H1 (cell line): ENCODE measurements at regions not wholly inside any gene's neighbourhood (a gene's known extent, or its start where the extent isn't known, plus 50 kb on each side); places are given as distances from the start of the nearest gene placed in this dataset.

ENCODE experiments used
- CTCF ChIA-PET: fragments of 300-600 bp; sonication (Branson Sonifier 250); formaldehyde crosslinking; loops from one replicate; lab custom pipeline; 2021; ENCODE audit not compliant: partially characterized antibody; lab: Charles Lee
- POLR2A ChIA-PET: fragments of 300-600 bp; sonication (Branson Sonifier 250); formaldehyde crosslinking; loops from one replicate; lab custom pipeline; 2021; ENCODE audit warnings: inconsistent platforms; ENCODE audit not compliant: partially characterized antibody; lab: Charles Lee
- DNase-seq, 2 experiments: peaks; one replicate each; pipeline versions ENCODE4 v3.0.0 to v3.0.0-alpha.2; 2010 to 2022; ENCODE audit warnings: low spot score in 2 of 2, low read depth in 1 of 2, mixed read lengths in 1 of 2
- FAIRE-seq: peaks from 2 replicates; lab custom pipeline; 2011; peaks lifted over from hg19 to GRCh38; lab: Jason Lieb, UNC
- H2AFZ ChIP-seq: 2 replicates; pipeline ENCODE4 v1.8.1; 2012; ENCODE audit warnings: low read length, inconsistent platforms
- H2AK5ac ChIP-seq: 2 replicates; pipeline ENCODE4 v1.6.1; 2013; ENCODE audit warnings: low read depth, low read length
- H2BK120ac ChIP-seq: replicated peaks from 2 replicates; pipeline ENCODE3; 2013; ENCODE audit warnings: low read depth, low read length, inconsistent platforms
- H2BK12ac ChIP-seq: 2 replicates; pipeline ENCODE4 v1.6.1; 2013; ENCODE audit warnings: low read depth, low read length
- H2BK15ac ChIP-seq: 2 replicates; pipeline ENCODE4 v1.6.1; 2013; ENCODE audit warnings: low read length
- H2BK20ac ChIP-seq: 2 replicates; pipeline ENCODE4 v1.6.1; 2013; ENCODE audit warnings: low read length
- H2BK5ac ChIP-seq: 2 replicates; pipeline ENCODE4 v1.6.1; 2013; ENCODE audit warnings: low read depth, low read length
- H3K14ac ChIP-seq: 2 replicates; pipeline ENCODE4 v1.6.1; 2013; ENCODE audit warnings: inconsistent platforms; ENCODE audit not compliant: insufficient read length
- H3K18ac ChIP-seq: 2 replicates; pipeline ENCODE4 v1.6.1; 2013; ENCODE audit warnings: low read length; ENCODE audit errors: extremely low read depth
- H3K23ac ChIP-seq: 2 replicates; pipeline ENCODE4 v1.6.1; 2013; ENCODE audit warnings: inconsistent platforms; ENCODE audit not compliant: insufficient read length
- H3K23me2 ChIP-seq: 2 replicates; pipeline ENCODE4 v1.6.1; 2013; ENCODE audit warnings: low read depth, low read length
- H3K27ac ChIP-seq: 2 replicates; pipeline ENCODE4 v1.6.1; 2011; ENCODE audit warnings: low read depth, low read length, inconsistent platforms
- H3K27me3 ChIP-seq, 4 experiments: replicated peaks in 1 of 4; 1 replicate in 1 of 4; 2 replicates in 3 of 4; pipeline versions ENCODE4 v1.6.1 to v1.8.1; 2011 to 2013; ENCODE audit warnings: low read length in 3 of 4, mild to moderate bottlenecking in 3 of 4, inconsistent platforms in 2 of 4, mixed read lengths in 2 of 4, moderate library complexity in 1 of 4; ENCODE audit not compliant: control insufficient read depth in 3 of 4, insufficient read depth in 3 of 4; ENCODE audit errors: extremely low read depth in 1 of 4
- H3K36me3 ChIP-seq, 4 experiments: 2 replicates each; pipeline versions ENCODE4 v1.6.1 to v1.8.1; 2011 to 2013; ENCODE audit warnings: mild to moderate bottlenecking in 4 of 4, low read length in 3 of 4, moderate library complexity in 2 of 4, control low read depth in 1 of 4, inconsistent platforms in 1 of 4; ENCODE audit not compliant: insufficient read depth in 4 of 4, control insufficient read depth in 2 of 4
- H3K4ac ChIP-seq: replicated peaks from 2 replicates; pipeline ENCODE3; 2013; ENCODE audit warnings: low read length, low read depth, mixed read lengths, inconsistent platforms; ENCODE audit not compliant: insufficient read length
- H3K4me1 ChIP-seq, 4 experiments: replicated peaks in 1 of 4; 1 replicate in 1 of 4; 2 replicates in 3 of 4; pipeline versions ENCODE4 v1.6.1 to v1.8.1; 2011 to 2013; ENCODE audit warnings: low read length in 3 of 4, inconsistent platforms in 2 of 4, mixed read lengths in 1 of 4; ENCODE audit not compliant: insufficient read depth in 4 of 4, control insufficient read depth in 3 of 4
- H3K4me2 ChIP-seq, 2 experiments: 2 replicates each; pipeline versions ENCODE4 v1.6.1 to v1.8.1; 2011 to 2013; ENCODE audit warnings: low read depth in 2 of 2, low read length in 2 of 2, control low read depth in 1 of 2, inconsistent platforms in 1 of 2, mild to moderate bottlenecking in 1 of 2; ENCODE audit not compliant: insufficient read depth in 1 of 2
- H3K4me3 ChIP-seq, 4 experiments: fragments of 200-600, 300-600 bp in 1 of 4; sonication (generic), shearing (Covaris generic), sonication (Bioruptor Twin) in 1 of 4; 2 replicates each; pipeline versions ENCODE4 v1.5.1 to v1.8.1; 2011 to 2016; ENCODE audit warnings: low read length in 4 of 4, low read depth in 3 of 4, control low read depth in 2 of 4, inconsistent platforms in 2 of 4, mild to moderate bottlenecking in 2 of 4, mixed read lengths in 1 of 4, moderate library complexity in 1 of 4; ENCODE audit not compliant: insufficient read depth in 2 of 4; ENCODE audit errors: extremely low read depth in 1 of 4
- H3K56ac ChIP-seq: replicated peaks from 2 replicates; pipeline ENCODE3; 2013; ENCODE audit warnings: low read depth, mild to moderate bottlenecking, mixed read lengths, low read length, inconsistent platforms; ENCODE audit not compliant: insufficient read length
- H3K79me1 ChIP-seq: 2 replicates; pipeline ENCODE4 v1.6.1; 2013; ENCODE audit warnings: low read depth, low read length, control low read depth
- H3K79me2 ChIP-seq, 2 experiments: 2 replicates each; pipeline versions ENCODE4 v1.6.1 to v1.8.1; 2012 to 2013; ENCODE audit warnings: low read length in 2 of 2, mild to moderate bottlenecking in 2 of 2, inconsistent platforms in 1 of 2; ENCODE audit not compliant: insufficient read depth in 2 of 2, control insufficient read depth in 1 of 2
- H3K9ac ChIP-seq, 4 experiments: replicated peaks in 1 of 4; 1 replicate in 1 of 4; 2 replicates in 3 of 4; pipeline versions ENCODE4 v1.6.1 to v1.8.1; 2011 to 2013; ENCODE audit warnings: low read depth in 3 of 4, low read length in 3 of 4, control low read depth in 2 of 4, mild to moderate bottlenecking in 2 of 4, moderate library complexity in 2 of 4, inconsistent platforms in 1 of 4; ENCODE audit errors: extremely low read depth in 1 of 4
- H3K9me3 ChIP-seq, 2 experiments: 2 replicates each; pipeline versions ENCODE4 v1.6.1 to v1.8.1; 2012 to 2013; ENCODE audit warnings: mild to moderate bottlenecking in 2 of 2, moderate library complexity in 2 of 2, control low read depth in 1 of 2, inconsistent platforms in 1 of 2, low read depth in 1 of 2, low read length in 1 of 2, mixed read lengths in 1 of 2; ENCODE audit not compliant: insufficient read depth in 2 of 2
- H4K20me1 ChIP-seq, 2 experiments: replicated peaks in 1 of 2; 2 replicates each; pipeline versions ENCODE3 to v1.8.1; 2011 to 2013; ENCODE audit warnings: inconsistent platforms in 2 of 2, low read length in 2 of 2, mild to moderate bottlenecking in 1 of 2; ENCODE audit not compliant: insufficient read depth in 2 of 2, control insufficient read depth in 1 of 2
- H4K5ac ChIP-seq: 2 replicates; pipeline ENCODE4 v1.6.1; 2013; ENCODE audit warnings: low read length, low read depth, mixed read lengths, inconsistent platforms; ENCODE audit not compliant: insufficient read length
- H4K8ac ChIP-seq: 2 replicates; pipeline ENCODE4 v1.8.0; 2013; ENCODE audit warnings: mild to moderate bottlenecking, moderate library complexity, low read length, inconsistent platforms; ENCODE audit not compliant: insufficient read depth; ENCODE audit errors: extremely low read depth
- H4K91ac ChIP-seq: replicated peaks from 2 replicates; pipeline ENCODE3; 2013; ENCODE audit warnings: low read length, mixed read lengths, inconsistent platforms; ENCODE audit not compliant: insufficient read length
- BACH1 ChIP-seq: IDR thresholded peaks from 2 replicates; pipeline ENCODE4 v1.6.1; 2012; ENCODE audit warnings: low read length, improper control_type of control experiment
- EZH2 ChIP-seq: fragments of 200-600 bp; sonication (generic); IDR thresholded peaks from 2 replicates; pipeline ENCODE4 v1.7.1; 2012; ENCODE audit warnings: low read depth, mild to moderate bottlenecking, moderate library complexity, low read length, inconsistent platforms; ENCODE audit not compliant: severe bottlenecking
- RFX5 ChIP-seq: IDR thresholded peaks from 2 replicates; pipeline ENCODE4 v1.6.1; 2011; ENCODE audit warnings: low read depth, low read length, improper control_type of control experiment, borderline replicate concordance
- RXRA ChIP-seq: IDR thresholded peaks from 2 replicates; pipeline ENCODE4 v1.6.1; 2011; ENCODE audit warnings: low read depth, mild to moderate bottlenecking, low read length, moderate library complexity; ENCODE audit not compliant: insufficient read depth
- SRF ChIP-seq: IDR thresholded peaks from 2 replicates; pipeline ENCODE4 v1.6.1; 2011; ENCODE audit warnings: mild to moderate bottlenecking, low read depth, low read length, moderate library complexity
- TAF7 ChIP-seq: optimal IDR thresholded peaks from 2 replicates; pipeline ENCODE3; 2011; ENCODE audit warnings: low read depth, mild to moderate bottlenecking, inconsistent platforms, low read length, moderate library complexity, borderline replicate concordance
- WGBS, 2 experiments: shearing (Covaris generic) in 1 of 2; methylation state at CpG; one replicate each; pipeline versions ENCODE4 v1.1.6 to v1.1.7; 2013 to 2015; ENCODE audit warnings: low lambda C conversion rate in 2 of 2, mixed read lengths in 2 of 2, inconsistent platforms in 1 of 2, low coverage in 1 of 2, missing lambda C conversion rate in 1 of 2; ENCODE audit not compliant: insufficient replicate concordance in 2 of 2, insufficient coverage in 1 of 2, insufficient read length in 1 of 2; ENCODE audit errors: extremely low coverage in 1 of 2, missing lambda C conversion rate in 1 of 2; 5-methylcytosine and 5-hydroxymethylcytosine counted together

DNA sequence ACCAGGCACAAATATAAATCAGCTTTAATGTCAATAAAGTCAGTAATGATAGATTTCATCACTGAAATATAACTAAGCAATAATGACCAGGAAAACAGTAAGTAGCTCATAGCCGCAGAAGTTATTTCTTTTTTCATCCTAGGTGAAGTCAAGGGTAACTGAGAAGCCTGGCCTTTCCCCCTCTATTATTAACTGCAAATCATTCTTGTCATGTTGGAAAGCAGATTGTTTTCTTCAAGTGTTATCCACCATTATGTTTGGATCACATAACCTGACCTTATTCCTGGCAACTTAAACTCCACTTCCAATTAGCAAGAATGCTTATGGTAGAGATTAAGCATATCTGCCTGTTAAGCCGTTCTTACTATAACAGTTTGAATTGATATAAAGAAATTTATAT lies 603.4 kb upstream of the FOXG1 start:
- Histone ChIP-seq H4K91ac (no peak overlapping the region), H4K8ac (no peak overlapping the region), H2BK5ac (no peak overlapping the region), H3K14ac (no peak overlapping the region), H3K4me2 (no peak overlapping the region), H3K79me1 (no peaks in the 10 kb centered on the region), H2AK5ac (no peak overlapping the region), H4K20me1 (no peaks in the 10 kb centered on the region), H2AFZ (no peak overlapping the region), H3K23ac (no peak overlapping the region), H2BK15ac (no peak overlapping the region), H3K4me1 (no peaks in the 10 kb centered on the region; a peak in 1 of 7 replicates), H3K9ac (no peak overlapping the region), H3K23me2 (no peaks in the 10 kb centered on the region), H3K79me2 (no peaks in the 10 kb centered on the region), H3K9me3 (peaks cover 2 to 3% of the 10 kb centered on the region in 2 experiments; a peak in 1 of 4 replicates), H3K18ac (no peak overlapping the region), H3K36me3 (no peaks in the 10 kb centered on the region), H4K5ac (no peak overlapping the region), H3K27me3 (no peaks in the 10 kb centered on the region), H2BK120ac (no peak overlapping the region), H2BK12ac (no peak overlapping the region), H3K56ac (no peak overlapping the region), H3K4me3 (no peak overlapping the region), H3K4ac (no peak overlapping the region), H2BK20ac (no peak overlapping the region), H3K27ac (no peak overlapping the region)
- TF ChIP-seq RFX5 (no peak), SRF (no peak), RXRA (no peak), BACH1 (no peak), EZH2 (no peak), TAF7 (no peak)
- ChIA-PET POLR2A (no interaction called here), CTCF (no interaction called here)
- WGBS, 2 experiments = 94% methylated on average over 2 of the region's 2 CpGs; no CpG with 5 or more reads in 1 of the 2 experiments
- DNase-seq = no peak
- FAIRE-seq = no peak
